GM12878 (cell line): ENCODE measurements at regions not wholly inside any gene's neighbourhood (a gene's known extent, or its start where the extent isn't known, plus 50 kb on each side); places are given as distances from the start of the nearest gene placed in this dataset.

Experiments
- ATAC-seq: fragments of 200-7000 bp; cut with Tn5 transposase; 3 replicates; pipeline ENCODE4 v1.9.1; 2020; ENCODE audit warnings: mild to moderate bottlenecking, moderate library complexity
- BruUV-seq: library from RNA; stranded (reverse); fragments of 400-500 nt; replicated peaks from 2 replicates; lab custom pipeline; 2021; lab: Mats Ljungman, UMichigan
- CTCF ChIA-PET: fragments of 300-600 bp; sonication (Branson Sonifier 250); formaldehyde crosslinking; extraction: SDS; loops from one replicate; lab custom pipeline; 2021; ENCODE audit warnings: inconsistent platforms; lab: Yijun Ruan, JAX
- POLR2A ChIA-PET: fragments of 350-600 bp; formaldehyde crosslinking; extraction: SDS; loops from one replicate; lab custom pipeline; 2021; ENCODE audit warnings: inconsistent platforms; lab: Charles Lee
- RAD21 ChIA-PET: fragments of 300-600 bp; sonication (Branson Sonifier 250); formaldehyde crosslinking; loops from one replicate; lab custom pipeline; 2023; ENCODE audit warnings: antibody characterized with exemption; ENCODE audit not compliant: unreplicated experiment; lab: Charles Lee
- SMC1A ChIA-PET: fragments of 300-600 bp; sonication (Branson Sonifier 250); formaldehyde crosslinking; loops from one replicate; lab custom pipeline; 2023; ENCODE audit not compliant: unreplicated experiment, uncharacterized antibody; lab: Charles Lee
- DNase-seq: peaks from one replicate; pipeline ENCODE4 v3.0.0-alpha.2; 2011; ENCODE audit warnings: low read depth, low spot score
- FAIRE-seq: peaks from 3 replicates; lab custom pipeline; 2011; peaks lifted over from hg19 to GRCh38; lab: Jason Lieb, UNC
- H2AFZ ChIP-seq: 2 replicates; pipeline ENCODE4 v1.6.0; 2011; ENCODE audit warnings: low read depth, low read length, control low read depth; ENCODE audit not compliant: control insufficient read depth
- H3K27ac ChIP-seq: 2 replicates; pipeline ENCODE4 v1.5.1; 2011; ENCODE audit warnings: control low read depth; ENCODE audit not compliant: control insufficient read depth, insufficient read depth
- H3K27me3 ChIP-seq, 2 experiments: replicated peaks in 1 of 2; 2 replicates each; pipeline versions ENCODE4 v1.6.0 to v1.6.1; 2011; ENCODE audit warnings: low read length in 1 of 2; ENCODE audit not compliant: control insufficient read depth in 2 of 2, insufficient read depth in 2 of 2
- H3K36me3 ChIP-seq, 2 experiments: 2 replicates each; pipeline ENCODE4 v1.5.1; 2011; ENCODE audit warnings: low read length in 1 of 2; ENCODE audit not compliant: control insufficient read depth in 2 of 2, insufficient read depth in 2 of 2
- H3K4me1 ChIP-seq: 2 replicates; pipeline ENCODE4 v1.6.1; 2011; ENCODE audit warnings: mild to moderate bottlenecking, low read length, moderate library complexity, mixed read lengths; ENCODE audit not compliant: control insufficient read depth, insufficient read depth
- H3K4me2 ChIP-seq: 2 replicates; pipeline ENCODE4 v1.6.0; 2011; ENCODE audit warnings: control low read depth; ENCODE audit not compliant: control insufficient read depth, insufficient read depth
- H3K4me3 ChIP-seq: fragments of 200-600 bp; sonication (generic); 2 replicates; pipeline ENCODE4 v1.5.1; 2016
- H3K79me2 ChIP-seq: 2 replicates; pipeline ENCODE4 v1.6.0; 2011; ENCODE audit warnings: low read length; ENCODE audit not compliant: control insufficient read depth, insufficient read depth
- H3K9ac ChIP-seq: 2 replicates; pipeline ENCODE4 v1.8.0; 2011; ENCODE audit warnings: low read length, control low read depth, mixed read lengths; ENCODE audit not compliant: control insufficient read depth, insufficient read depth
- H3K9me3 ChIP-seq: replicated peaks from 3 replicates; pipeline ENCODE4 v1.5.1; 2011; ENCODE audit warnings: mild to moderate bottlenecking, low read length; ENCODE audit not compliant: control insufficient read depth, insufficient read depth
- H4K20me1 ChIP-seq: 2 replicates; pipeline ENCODE4 v1.6.0; 2011; ENCODE audit not compliant: control insufficient read depth, insufficient read depth
- E4F1 ChIP-seq: fragments of 450-650 bp; IDR thresholded peaks from 2 replicates; pipeline ENCODE4 v1.6.1; 2018; ENCODE audit warnings: borderline replicate concordance, mild to moderate bottlenecking; ENCODE audit not compliant: partially characterized antibody
- ZBED1 ChIP-seq: IDR thresholded peaks from 2 replicates; pipeline ENCODE4 v1.6.1; 2016; ENCODE audit warnings: borderline replicate concordance
- ZNF274 ChIP-seq: IDR thresholded peaks from one replicate; pipeline ENCODE4 v1.8.0; 2011; ENCODE audit not compliant: insufficient read length, insufficient read depth
- WGBS: methylation state at CpG from one replicate; pipeline ENCODE4 v1.1.6; 2016; ENCODE audit warnings: low lambda C conversion rate; ENCODE audit not compliant: insufficient replicate concordance, insufficient coverage; ENCODE audit errors: missing lambda C conversion rate; 5-methylcytosine and 5-hydroxymethylcytosine counted together
- in situ Hi-C: fragments of 300-500 bp; cut with MboI; formaldehyde crosslinking; loops from 9 replicates; pipeline ENCODE4 v1.14.3; 2018; ENCODE audit warnings: mixed read lengths
- intact Hi-C: fragments of 100-400 bp; cut with micrococcal nuclease; formaldehyde crosslinking; loops from one replicate; pipeline ENCODE4 v1.14.2; 2022; ENCODE audit not compliant: unreplicated experiment

DNA sequence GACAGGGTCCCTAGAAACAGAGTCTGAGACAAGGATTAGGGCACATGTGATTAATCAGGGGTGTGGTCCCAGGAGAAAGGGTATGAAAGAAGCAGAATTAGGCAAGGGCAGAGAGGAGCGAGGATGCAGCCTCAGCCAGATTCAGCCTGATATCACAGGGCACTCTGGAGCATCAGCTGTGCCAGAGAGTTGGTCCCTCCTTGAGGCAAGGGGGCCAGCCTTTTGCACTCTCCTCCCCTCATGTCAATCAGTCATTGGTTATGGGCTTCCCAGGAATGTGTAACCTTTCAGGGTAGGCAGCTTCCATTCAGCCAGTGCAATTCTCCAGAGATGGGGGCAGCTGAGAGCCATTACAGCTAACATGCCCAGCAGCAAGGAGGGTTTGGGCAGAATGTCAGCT lies 152.6 kb upstream of the LHX1 start (continued):
- TF ChIP-seq E4F1 = no peak
- no peak for TF ChIP-seq ZNF274

DNA sequence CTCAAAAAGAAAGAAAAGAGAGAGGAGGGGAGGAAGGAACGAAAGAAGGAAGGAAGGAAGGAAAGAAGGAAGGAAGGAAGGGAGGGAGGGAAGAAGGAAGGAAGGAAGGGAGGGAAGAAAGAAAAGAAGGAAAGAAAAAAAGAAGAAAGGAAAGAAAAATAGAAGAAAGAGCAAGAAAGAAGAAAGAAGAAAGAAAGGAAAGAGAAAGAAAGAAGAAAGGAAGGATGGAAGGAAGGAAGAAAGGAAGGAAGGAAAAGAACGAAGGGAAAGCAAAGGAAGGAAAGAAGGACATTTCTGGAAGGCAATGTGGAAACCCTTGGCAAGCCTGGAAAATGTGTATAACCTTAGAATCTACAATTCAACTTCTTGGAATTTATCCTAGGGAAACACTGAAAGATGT lies 150.4 kb upstream of the LHX1 start:
- Histone ChIP-seq H2AFZ (no peak overlapping the region), H3K4me3 (no peak overlapping the region), H3K9me3 (no peaks in the 10 kb centered on the region), H4K20me1 (no peaks in the 10 kb centered on the region), H3K9ac (no peak overlapping the region), H3K4me1 (no peaks in the 10 kb centered on the region), H3K4me2 (no peak overlapping the region), H3K27me3 (peaks cover 0 to 1% of the 10 kb centered on the region in 2 experiments; a peak in 2 of 4 replicates), H3K27ac (no peak overlapping the region), H3K79me2 (no peaks in the 10 kb centered on the region)
- ChIA-PET RAD21 (no interaction called here), CTCF (no interaction called here), SMC1A (no interaction called here), POLR2A (no interaction called here)
- intact Hi-C loops = no loop called here
- no TSS peak for BruUV-seq
- no peak for FAIRE-seq
- in situ Hi-C loops = no loop called here
- ATAC-seq = no peak
- TF ChIP-seq ZBED1 = no peak
- TF ChIP-seq, all 136 proteins: peak for 0
- H3K36me3 ChIP-seq = no peaks in the 10 kb centered on the region
- no peak for DNase-seq
- 0% methylated on average over 1 of the region's 2 CpGs for WGBS
